H1 (cell line): ENCODE measurements at regions not wholly inside any gene's neighbourhood (a gene's known extent, or its start where the extent isn't known, plus 50 kb on each side); places are given as distances from the start of the nearest gene placed in this dataset.

Experiments used
- ATF2 ChIP-seq: IDR thresholded peaks from 2 replicates; pipeline ENCODE4 v1.6.1; 2012; ENCODE audit warnings: low read length, inconsistent platforms
- CEBPB ChIP-seq: IDR thresholded peaks from 2 replicates; pipeline ENCODE4 v1.6.1; 2012; ENCODE audit warnings: low read depth, low read length
- JUN ChIP-seq: IDR thresholded peaks from 2 replicates; pipeline ENCODE4 v1.6.1; 2011; ENCODE audit warnings: low read depth, mild to moderate bottlenecking, improper control_type of control experiment, low read length
- JUND ChIP-seq: IDR thresholded peaks from 2 replicates; pipeline ENCODE4 v1.6.1; 2011; ENCODE audit warnings: mild to moderate bottlenecking, improper control_type of control experiment, low read length
- NANOG ChIP-seq: IDR thresholded peaks from 2 replicates; pipeline ENCODE4 v1.6.1; 2011; ENCODE audit warnings: low read length, low read depth, mild to moderate bottlenecking, inconsistent platforms; ENCODE audit not compliant: insufficient read depth, poor library complexity, severe bottlenecking
- TAF1 ChIP-seq: IDR thresholded peaks from 2 replicates; pipeline ENCODE4 v1.6.1; 2011; ENCODE audit warnings: mild to moderate bottlenecking, low read depth, low read length

GRCh38 chr2:8511868-8512612 lies 169.8 kb upstream of the ID2 start (continued):
- TF ChIP-seq NANOG (no peak), JUND (no peak), CEBPB (no peak), JUN (no peak), TAF1 (no peak), ATF2 (no peak)
